DOHH2 (cell line): ENCODE measurements at regions not wholly inside any gene's neighbourhood (a gene's known extent, or its start where the extent isn't known, plus 50 kb on each side); places are given as distances from the start of the nearest gene placed in this dataset.
"Not testable (repeated sequence)": the region's sequence is repeated elsewhere in the genome, so short reads cannot be mapped to it uniquely, and the experiment has no call there.

Experiments used
- EZH2phosphoT487 ChIP-seq: fragments of 200-600 bp; sonication (generic); IDR thresholded peaks from 2 replicates; pipeline ENCODE4 v1.6.1; 2017; ENCODE audit warnings: borderline replicate concordance, mild to moderate bottlenecking, antibody characterized with exemption, low read length, moderate library complexity, mixed read lengths
- TF ChIP-seq, protein P1 (sequence below): fragments of 200-600 bp; sonication (generic); IDR thresholded peaks from one replicate; pipeline ENCODE4 v1.5.1; 2014; ENCODE audit warnings: antibody characterized with exemption, mild to moderate bottlenecking, low read depth, low read length; ENCODE audit not compliant: poor library complexity, severe bottlenecking

DNA sequence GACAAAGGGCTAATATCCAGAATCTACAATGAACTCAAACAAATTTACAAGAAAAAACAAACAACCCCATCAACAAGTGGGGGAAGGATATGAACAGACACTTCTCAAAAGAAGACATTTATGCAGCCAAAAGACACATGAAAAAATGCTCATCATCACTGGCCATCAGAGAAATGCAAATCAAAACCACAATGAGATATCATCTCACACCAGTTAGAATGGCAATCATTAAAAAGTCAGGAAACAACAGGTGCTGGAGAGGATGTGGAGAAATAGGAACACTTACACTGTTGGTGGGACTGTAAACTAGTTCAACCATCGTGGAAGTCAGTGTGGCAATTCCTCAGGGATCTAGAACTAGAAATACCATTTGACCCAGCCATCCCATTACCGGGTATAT lies 98.9 kb upstream of the WDR44 start:
- TF ChIP-seq, protein P1, sequence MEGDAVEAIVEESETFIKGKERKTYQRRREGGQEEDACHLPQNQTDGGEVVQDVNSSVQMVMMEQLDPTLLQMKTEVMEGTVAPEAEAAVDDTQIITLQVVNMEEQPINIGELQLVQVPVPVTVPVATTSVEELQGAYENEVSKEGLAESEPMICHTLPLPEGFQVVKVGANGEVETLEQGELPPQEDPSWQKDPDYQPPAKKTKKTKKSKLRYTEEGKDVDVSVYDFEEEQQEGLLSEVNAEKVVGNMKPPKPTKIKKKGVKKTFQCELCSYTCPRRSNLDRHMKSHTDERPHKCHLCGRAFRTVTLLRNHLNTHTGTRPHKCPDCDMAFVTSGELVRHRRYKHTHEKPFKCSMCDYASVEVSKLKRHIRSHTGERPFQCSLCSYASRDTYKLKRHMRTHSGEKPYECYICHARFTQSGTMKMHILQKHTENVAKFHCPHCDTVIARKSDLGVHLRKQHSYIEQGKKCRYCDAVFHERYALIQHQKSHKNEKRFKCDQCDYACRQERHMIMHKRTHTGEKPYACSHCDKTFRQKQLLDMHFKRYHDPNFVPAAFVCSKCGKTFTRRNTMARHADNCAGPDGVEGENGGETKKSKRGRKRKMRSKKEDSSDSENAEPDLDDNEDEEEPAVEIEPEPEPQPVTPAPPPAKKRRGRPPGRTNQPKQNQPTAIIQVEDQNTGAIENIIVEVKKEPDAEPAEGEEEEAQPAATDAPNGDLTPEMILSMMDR: not testable (repeated sequence)
- not testable (repeated sequence) for TF ChIP-seq EZH2phosphoT487
